GM03348 (cell line): ENCODE measurements at regions not wholly inside any gene's neighbourhood (a gene's known extent, or its start where the extent isn't known, plus 50 kb on each side); places are given as distances from the start of the nearest gene placed in this dataset.

ENCODE experiments used
- DNase-seq: peaks from one replicate; pipeline ENCODE4 v3.0.0; 2012; ENCODE audit warnings: low spot score

DNA sequence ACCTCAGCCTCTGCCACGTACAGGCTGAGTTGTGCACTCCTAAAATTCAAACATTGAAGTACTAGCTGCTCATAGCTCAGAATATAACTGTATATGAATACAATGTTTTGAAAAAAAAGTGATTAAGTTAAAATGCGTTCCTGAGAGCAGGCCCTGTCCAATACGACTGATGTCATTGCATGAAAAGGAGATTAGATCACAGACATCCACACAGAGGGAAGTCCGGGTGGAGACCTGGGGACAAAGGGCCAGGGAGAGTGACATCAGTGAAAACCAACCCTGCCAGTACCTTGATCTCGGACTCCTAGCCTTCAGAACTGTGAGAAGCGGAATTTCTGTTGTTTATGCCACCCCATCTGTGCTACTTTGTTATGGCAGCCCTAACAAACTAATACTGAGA lies 311.4 kb upstream of the NR2F2 start:
- DNase-seq = no peak

DNA sequence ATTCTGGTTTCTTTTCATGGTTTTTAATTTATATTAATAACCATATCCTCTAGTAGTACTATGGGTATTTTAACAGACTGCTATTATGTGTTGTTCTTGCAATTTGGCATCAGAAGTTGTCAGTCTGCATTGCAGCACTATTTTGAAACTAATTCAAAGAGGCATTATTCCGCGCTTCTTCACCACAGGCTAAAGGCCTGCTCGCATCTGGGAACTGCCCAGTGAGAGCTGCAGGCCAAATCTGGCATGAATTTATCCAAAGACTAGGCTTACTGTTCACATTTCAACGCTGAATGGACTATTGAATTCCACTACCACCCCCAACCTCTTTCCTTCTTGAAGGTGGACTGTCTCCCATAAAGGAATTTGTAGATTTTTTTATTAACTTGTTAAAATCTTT lies 310.4 kb upstream of the NR2F2 start:
- no peak for DNase-seq

DNA sequence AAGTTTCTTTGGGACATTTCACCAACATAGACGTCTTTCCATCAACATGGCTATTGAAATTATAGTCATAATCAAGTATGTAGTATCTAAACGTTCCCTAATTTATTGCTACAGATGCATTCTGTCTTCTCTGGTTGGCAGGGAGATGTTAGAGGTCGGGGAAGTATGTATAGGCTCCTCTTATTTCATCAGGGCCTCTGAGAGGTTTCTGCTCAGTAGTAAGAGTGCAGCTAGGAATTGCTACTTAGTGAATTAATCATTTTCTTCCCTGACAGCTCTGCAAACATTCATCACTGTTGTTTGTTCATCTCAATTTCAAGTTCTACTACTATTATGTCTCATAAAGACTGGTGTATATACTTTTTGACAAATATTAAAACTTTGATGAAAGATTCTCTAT lies 309.7 kb upstream of the NR2F2 start:
- no peak for DNase-seq

DNA sequence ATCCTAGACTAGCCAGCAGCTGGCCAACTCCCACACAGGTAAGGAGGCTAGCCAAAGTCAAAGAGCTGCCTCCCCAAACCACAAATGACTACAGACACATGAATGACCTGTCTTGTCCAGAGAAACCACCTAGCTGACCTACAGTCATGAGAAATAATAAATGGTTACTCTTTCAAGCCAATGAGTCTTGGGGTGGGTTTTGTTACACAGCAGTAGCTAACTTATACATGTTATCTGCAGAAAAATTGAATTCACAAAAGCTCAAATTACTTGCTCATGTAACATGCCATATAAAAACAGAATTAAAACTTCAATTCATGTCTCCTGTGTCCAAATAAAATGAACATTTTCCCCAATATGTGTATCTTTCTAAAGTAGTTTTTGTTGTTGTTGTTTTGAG lies 307.4 kb upstream of the NR2F2 start:
- no peak for DNase-seq

DNA sequence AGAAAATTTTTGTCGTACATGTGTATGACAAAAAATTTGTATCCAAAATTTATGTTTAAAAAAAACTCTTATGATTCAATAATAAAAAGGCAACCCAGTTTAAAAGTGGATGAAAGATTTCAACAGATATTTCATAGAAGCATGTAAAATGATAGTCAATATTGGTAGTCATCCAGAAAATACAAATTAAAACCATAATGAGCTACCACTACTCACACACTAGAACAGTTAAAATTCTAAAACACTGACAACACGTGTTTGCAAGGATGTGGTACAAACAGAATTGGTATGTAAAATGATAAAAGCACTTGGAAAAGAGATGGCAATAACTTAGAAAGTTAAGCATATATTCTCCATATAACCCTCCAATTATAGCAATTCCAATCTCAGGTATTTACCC lies 303.0 kb upstream of the NR2F2 start:
- no peak for DNase-seq

DNA sequence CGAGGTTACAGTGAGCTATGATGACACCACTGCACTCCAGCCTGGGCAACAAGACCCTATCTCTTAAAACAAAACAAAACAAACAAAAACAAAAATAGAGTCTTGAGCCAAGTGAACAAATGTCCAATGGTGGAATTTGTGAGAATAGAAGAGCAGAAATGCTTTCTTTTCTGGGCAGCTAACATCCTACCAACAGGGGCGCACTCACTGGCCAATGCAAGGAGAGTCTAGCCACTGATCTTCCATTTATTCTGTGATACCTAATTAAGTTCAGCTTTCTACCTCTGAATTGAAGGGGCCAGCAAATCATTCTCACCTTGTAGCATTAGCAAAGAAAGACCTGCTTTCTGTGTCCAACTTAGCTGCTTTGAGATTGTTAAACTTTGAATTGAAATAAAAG lies 301.9 kb upstream of the NR2F2 start:
- DNase-seq = no peak

DNA sequence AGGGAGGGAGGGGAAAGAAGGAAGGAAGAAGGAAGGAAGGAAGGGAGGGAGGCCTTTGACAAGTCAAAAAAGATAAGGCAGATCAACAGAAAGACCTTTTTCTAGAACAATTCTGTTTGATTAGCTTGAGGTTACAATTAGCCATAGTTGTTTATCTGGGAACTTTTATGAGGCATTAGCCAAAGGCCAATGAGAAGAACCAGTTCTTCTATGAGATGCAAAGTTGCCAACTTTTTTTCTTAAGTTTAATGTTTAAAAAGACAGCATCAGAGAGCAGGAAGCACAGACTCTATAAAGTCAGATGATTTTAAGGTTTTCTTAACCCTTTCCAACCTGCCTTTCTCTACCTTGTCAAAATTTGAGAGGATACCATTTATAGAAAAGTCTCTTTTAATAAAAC lies 301.3 kb upstream of the NR2F2 start:
- no peak for DNase-seq

DNA sequence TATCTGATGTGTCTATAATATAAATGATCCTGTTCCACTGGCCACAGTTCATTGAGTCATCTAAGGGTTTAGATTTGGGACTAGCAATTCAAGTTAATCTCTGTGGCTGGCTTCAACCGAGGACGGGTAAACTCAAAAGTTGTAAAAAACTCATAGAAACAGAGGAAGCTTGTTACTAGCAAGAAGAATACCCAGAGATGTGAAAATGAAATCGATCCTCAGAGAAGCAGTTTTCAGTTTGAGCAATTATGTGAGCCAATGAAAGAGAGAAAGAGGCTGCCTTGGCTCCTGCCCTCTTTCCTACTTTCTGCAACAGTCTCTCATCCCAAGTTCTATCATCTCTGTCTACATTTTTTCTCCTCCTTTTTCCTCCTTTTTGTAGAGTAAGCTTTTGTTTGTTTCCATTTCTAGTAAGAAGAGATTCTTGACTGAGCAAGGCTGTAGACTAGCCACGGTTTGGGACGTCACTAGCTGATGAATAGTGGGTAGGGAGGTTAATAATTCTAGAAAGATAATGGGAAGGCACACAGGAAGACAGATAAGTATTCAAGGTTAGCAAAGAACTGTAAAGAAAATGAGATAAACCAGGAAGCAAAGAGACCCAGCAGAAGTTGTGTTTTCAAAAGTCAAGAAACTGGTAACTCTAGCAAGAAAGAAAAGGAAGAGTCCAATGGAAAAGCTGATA lies 298.9 kb upstream of the NR2F2 start:
- no peak for DNase-seq

DNA sequence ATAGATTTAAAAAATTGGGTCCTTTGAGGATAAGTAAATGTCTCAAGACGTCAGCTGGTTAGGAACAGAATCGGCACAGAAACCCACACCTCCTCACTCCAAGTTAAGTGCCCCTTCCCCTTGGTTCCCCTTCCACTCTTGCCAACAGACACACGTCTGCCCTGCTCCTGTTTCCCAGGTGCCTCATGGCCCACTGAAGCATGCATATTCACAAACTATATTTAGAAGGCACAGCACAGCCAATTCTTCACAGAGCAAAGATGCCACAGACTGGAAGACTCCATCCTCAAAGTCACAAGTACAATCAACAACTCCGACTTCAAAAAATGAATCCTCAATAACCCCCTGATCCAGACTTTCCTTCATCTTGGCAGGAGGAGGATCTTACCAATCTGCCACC lies 295.4 kb upstream of the NR2F2 start:
- no peak for DNase-seq

DNA sequence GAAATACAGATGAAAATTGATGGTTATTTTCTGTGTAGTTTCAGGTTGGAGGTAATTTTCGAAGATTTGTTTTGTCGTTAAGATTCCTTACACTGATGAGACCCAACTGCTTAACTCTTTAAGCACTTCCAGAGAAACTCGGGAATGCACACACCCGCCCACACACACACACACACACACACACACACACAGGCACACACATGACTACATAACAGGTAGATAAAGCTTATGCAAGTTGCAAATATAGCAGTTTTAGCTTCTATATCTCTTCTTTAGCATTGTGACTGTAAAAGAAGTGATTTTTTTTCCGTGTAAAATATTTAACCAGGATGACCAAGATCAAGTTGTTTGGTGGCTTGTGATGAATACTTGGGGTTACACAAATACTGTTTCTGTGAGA lies 294.9 kb upstream of the NR2F2 start:
- no peak for DNase-seq

DNA sequence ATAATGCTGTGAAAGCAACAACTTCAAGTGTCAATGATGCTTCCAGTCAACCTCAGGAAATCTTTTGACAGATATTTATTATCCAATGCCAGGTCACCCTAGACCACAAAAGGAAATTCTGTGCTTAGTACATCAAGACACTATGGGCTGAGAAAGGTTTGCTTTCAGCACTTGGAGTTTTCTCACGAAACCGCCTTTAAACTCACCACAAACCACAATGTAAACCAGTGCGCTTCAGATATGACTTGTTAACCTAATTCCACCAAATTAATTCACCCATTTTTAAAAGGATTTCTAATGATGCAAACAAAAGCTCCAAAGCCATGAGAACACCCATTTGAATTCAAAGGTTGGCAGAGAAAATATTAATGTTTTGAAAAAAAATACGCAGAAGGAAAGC lies 292.9 kb upstream of the NR2F2 start:
- no peak for DNase-seq

DNA sequence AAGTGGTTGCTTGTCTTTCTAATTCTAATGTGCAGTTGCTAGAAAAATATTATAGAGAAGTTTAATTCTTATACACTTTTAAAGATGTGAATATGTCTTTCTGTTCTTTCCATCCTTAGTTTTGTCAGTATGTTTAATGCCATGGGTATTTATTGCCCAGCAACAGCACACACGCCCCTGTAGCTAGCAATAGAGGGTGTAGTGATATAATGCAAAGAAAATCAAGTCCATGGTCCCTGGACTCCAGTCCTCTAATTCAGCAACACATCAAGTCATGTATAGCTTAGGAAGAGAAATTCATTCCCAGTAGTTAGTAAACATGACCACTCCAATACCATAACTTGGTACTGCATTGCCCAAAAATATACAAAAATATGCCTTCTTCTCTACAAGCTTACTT lies 292.4 kb upstream of the NR2F2 start:
- DNase-seq = no peak

DNA sequence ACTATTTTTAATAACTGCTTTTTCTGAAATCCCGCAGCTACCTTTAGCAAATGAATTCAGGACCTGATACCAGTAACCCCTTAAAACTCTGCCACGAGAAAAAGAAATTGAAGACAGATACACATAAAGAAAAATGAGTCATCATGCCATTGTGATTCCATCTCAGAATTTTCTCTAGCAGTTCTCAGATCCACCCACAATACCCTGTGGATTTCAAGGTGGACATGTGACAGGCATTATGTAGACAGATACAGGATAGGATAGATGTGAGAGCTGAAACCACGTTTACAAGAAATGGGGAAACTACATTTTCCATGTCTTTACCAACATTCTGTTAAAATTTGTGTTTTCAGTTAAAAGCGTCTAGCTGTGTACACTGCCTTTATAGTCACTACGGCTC lies 291.9 kb upstream of the NR2F2 start:
- DNase-seq = no peak

DNA sequence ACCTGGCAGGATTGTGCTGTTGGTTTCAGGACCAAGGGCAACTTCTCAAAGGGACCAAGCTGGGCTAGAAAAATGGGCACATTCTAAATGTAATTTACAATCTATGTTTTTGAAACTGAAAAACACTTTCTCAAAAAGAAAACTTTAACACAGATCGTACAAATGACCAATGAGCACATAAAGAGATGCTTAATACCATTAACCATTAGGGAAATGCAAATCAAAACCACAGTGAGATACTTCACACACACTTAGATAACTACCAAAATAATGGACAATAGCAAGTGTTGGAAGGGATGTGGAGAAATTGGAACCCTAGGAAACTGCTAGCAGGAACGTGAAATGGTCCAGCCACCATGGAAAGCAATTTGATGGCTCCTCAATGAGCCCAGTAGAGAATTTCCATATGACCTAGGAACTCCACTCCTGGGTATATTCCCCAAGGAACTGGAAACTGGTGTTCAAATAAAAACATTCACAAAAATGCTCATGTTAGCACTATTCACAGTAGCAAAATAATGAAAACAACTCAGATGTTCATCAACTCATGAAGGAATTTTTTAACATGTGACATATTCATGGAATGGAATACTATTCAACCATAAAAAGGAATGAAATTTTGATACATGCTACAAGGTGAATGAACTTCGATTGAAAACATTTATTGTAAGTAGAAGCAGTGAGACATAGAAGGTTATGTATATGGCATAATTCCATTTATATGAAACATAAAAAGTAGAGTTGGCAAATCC lies 288.3 kb upstream of the NR2F2 start:
- DNase-seq = no peak

DNA sequence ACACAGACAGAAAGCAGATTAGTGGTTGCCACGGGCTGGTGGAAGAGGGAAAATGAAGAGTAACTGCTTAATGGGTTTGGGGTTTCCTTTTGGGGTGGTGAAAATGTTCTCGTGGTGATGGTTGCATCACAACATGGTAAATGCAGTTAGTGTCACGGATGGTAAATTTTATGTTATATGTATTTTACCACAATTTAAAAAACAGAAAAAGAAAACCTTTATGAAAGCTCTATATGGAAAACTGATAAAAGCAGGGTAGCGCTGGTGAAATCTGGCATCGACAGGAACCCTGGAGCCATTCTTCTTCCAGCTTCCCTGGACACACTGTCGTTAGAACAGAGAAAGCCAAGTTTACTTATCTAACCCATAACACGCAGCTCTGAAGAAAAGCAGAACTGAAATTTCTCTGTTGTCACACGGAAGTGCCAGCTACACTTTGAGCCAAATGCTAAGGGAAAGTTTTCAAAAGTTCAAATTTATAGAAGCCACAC lies 287.7 kb upstream of the NR2F2 start:
- DNase-seq = no peak

DNA sequence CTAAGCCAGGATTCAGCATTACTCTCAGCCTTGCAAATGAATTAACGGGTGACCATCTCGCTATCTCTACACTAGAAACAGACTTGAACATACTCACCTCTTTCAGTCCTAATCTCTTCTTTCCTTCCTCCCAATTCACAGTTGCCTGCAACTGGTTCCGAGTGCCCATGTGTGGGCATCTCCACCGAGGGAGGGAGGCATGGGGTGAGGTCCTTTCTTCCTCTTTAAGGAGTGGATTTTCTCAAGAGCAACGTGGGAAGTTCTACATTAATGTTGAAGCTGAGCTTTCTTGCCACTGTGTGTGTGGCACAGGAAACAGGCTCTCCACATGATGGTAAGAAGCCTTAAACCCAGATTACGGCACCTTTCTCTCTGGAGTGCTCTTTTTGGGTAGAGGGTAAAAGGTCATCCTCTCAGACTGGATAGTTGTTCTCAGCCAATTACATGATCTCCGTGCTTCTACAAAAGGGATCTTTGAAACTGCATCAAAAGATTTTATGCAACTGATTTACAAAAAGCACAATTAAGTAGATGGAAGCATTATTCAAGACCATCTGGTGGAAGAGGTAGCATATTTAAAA lies 286.8 kb upstream of the NR2F2 start:
- DNase-seq = no peak

DNA sequence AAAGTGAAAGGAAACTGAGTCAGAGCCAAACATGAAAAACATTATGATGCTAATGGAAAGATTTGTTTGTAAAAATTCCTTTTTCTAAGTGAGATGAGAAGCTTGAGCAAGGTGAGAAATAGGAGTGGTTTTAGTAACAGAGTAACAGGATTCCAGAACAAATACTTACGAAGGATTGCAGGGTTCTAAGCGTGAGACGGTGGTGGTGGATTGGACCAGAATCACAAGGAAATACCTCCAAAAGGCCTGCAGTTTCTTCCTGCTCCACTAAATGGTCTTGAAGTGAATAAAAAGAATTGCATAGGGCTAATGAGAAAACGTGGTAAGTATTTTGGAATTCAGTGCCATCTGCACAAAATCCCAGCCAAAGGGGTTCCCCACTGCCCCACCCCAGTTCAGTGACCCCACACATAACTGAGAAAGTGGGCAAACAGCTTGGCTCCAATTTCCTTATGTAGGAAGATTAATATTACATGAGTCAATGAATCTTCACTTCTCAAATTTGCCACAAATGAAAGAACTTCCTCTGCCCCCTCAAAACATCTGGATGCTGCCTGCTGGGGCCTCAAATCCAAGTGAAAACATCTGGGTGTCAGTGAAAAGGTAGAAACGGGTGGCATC lies 283.8 kb upstream of the NR2F2 start:
- DNase-seq = peak; percentile 58

DNA sequence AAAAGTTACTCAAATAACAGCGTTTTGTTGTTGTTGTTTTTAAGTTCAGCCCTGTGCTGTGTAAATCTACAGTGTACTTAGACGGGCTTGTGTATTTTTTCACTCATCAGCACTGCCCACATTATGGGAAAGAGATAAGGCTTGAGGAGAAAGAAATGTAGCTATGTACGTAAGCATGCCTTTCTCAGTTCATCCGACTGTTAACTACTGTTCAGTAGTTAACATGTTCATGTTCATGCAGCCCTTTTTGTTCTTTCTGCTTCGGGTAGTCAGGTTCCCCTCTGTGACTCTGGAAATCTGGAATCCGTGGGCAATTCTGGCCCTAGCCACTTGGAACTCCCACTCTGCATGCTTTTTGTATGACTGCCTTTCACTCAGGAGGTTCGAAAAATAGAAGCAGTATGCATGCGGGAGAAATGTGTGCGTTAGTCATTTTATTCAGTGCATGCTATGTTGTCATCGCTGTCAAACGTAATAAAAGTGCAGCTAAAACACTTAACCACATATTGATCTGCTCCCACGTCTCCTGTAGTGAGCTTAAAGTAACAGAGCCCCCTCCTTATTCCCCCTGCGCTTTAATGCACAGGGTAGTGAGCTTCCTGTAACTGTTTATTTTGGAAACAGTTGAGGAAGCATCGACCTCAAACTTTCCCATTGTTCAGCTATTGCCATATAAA lies 283.1 kb upstream of the NR2F2 start:
- peak; percentile 75 for DNase-seq

DNA sequence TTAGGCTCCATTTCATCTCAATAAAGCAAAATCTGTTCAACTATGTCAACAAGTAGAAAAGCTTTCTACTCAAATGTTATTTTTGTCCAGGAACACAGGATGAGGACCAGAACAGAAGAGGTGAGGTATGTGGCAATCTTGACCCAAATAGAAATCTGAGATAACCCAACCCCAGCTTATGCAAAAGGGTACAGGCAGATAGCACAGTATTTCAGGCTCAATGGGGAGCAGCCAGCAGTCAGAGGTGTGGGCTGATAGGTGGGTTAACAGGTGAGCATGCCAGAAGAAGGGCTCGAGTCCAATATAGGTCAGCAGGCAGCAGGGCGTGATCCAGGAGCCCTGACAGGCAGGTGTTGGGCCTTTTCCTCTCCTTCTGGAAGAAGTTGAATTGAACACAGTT lies 281.2 kb upstream of the NR2F2 start:
- no peak for DNase-seq

DNA sequence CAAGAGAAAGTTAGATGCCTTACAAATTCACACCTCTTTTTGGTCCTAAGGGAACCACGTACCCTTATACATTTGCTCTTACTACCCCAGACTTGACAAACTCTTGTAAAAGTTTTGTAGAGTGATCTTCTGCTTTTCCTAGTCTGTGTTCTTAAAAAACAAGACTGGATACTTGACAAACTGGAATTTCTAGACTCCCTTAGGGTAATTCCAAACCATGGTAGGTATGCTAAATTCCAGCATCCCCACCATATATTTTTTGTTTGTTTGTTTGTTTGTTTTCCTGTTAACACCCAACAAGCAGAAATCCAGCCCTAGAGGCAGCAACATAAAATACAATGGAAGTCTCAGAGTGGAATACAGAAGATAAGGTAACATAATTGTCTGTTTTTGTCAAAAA lies 280.7 kb upstream of the NR2F2 start:
- no peak for DNase-seq

DNA sequence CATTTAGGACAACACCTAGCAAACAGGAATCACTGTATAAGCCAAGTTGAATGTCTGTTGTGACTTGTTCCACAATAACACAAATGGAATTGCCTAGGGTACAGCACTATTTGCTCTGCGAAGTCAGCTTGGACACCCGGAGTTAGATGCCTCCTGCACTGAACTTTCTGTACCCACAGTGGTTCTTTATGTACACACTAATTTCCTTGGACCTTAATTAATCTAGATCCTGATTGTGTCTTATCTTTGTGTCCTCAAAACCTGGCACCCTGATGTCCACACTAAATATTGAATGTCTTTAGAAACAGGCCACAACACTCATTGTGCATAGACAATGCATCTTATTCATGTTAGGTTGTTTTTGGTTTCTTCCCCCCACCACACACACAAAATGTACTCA lies 278.9 kb upstream of the NR2F2 start:
- DNase-seq = no peak

DNA sequence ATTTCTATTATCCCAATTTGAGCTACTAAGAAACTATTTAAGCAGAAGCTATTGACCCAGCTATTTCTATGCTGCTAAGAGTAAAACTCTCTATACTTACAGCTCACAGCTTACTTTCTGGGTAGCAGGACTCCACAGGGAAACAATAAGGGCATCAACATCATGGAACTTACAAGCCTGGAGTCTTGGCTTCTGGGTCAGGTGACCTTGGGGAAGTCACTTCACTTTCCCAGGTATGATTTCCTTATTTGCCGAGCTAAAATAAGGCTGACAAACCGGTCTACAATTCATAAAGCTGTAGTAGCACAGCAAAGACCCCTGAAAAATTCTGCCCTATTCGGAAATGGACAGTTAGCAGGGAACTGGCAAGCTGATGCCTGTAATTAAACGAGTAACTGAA lies 278.3 kb upstream of the NR2F2 start:
- no peak for DNase-seq
